Rectal smooth muscle tissue (tissue), 1 donor: ENCODE measurements at regions not wholly inside any gene's neighbourhood (a gene's known extent, or its start where the extent isn't known, plus 50 kb on each side); places are given as distances from the start of the nearest gene placed in this dataset.

Experiments used
- H3K27ac ChIP-seq: one replicate; pipeline ENCODE4 v1.7.0; 2013; ENCODE audit warnings: low read depth, low read length, inconsistent platforms
- H3K27me3 ChIP-seq: one replicate; pipeline ENCODE4 v1.7.0; 2013; ENCODE audit warnings: low read length; ENCODE audit not compliant: control insufficient read depth, insufficient read depth
- H3K36me3 ChIP-seq: one replicate; pipeline ENCODE4 v1.7.0; 2013; ENCODE audit warnings: low read length; ENCODE audit not compliant: control insufficient read depth, insufficient read depth
- H3K4me1 ChIP-seq: one replicate; pipeline ENCODE4 v1.7.0; 2013; ENCODE audit warnings: low read length; ENCODE audit not compliant: control insufficient read depth, insufficient read depth
- H3K4me3 ChIP-seq: one replicate; pipeline ENCODE4 v1.7.0; 2013; ENCODE audit warnings: low read length
- H3K9ac ChIP-seq: one replicate; pipeline ENCODE4 v1.7.0; 2013; ENCODE audit warnings: low read length

DNA sequence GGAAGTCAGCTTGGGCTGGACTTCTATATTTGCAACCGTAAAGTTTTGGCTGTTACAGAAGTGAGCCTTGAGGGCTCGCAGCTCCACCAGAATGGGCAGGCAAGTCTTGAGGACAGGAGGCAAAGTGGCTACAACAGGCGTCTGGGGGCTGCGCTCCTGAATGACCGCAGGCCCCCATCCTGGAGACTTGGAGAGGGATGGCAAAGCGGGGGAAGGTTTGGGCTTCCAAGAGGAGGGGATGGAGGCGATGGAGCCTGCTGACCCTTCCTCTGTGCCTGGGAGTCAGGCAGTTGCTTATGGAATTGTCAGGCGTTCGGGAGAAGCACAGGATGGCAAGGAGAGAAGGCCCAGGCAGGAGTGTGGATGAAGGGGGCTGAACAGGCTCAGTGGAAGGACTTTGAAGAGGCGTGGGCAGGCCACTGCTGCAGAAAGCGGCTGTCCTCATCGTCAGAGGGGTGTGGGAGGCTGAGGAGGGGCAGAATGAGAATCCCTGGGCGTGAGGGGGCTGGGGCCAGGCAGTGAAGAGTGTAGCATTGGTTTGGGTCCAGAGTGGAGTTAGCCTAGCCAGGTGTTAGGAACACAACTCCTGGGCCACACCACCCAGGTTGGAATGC lies 72.3 kb downstream of the INHBB start:
- H3K27ac ChIP-seq, result no peak overlapping the region
- H3K36me3 ChIP-seq, result no peaks in the 10 kb centered on the region
- H3K27me3 ChIP-seq, result no peaks in the 10 kb centered on the region
- H3K4me3 ChIP-seq, result no peak overlapping the region
- no peaks in the 10 kb centered on the region for H3K4me1 ChIP-seq
- H3K9ac ChIP-seq, result no peak overlapping the region

- Histone ChIP-seq H3K27ac (no peak overlapping the region), H3K9ac (no peak overlapping the region), H3K27me3 (no peaks in the 10 kb centered on the region), H3K4me3 (no peak overlapping the region), H3K4me1 (no peaks in the 10 kb centered on the region), H3K36me3 (no peaks in the 10 kb centered on the region)
Measured at GRCh38 chr2:120419073-120419472, 73.1 kb downstream of the INHBB start.

DNA sequence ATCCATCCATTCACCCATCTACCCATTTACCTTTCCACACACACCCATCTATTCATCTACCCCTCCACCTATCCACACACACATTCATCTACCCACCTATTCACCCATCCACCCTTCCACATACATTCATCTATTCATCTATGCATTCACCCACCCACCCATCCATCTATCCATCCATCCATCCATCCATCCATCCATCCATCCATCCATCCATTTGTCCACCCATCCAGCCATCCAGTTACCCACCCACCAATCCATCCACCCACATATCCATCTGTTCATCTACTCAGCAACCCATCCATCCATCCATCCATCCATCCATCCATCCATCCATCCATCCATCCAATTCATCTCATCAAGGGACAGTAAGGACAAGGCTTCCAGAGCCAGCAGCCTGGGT lies 74.0 kb downstream of the INHBB start:
- no peak overlapping the region for H3K27ac ChIP-seq
- no peak overlapping the region for H3K4me3 ChIP-seq

GRCh38 chr2:120421126-120421829 lies 75.3 kb downstream of the INHBB start:
- Histone ChIP-seq H3K4me1 (no peaks in the 10 kb centered on the region), H3K27ac (no peak overlapping the region), H3K27me3 (no peaks in the 10 kb centered on the region), H3K9ac (no peak overlapping the region), H3K4me3 (no peak overlapping the region), H3K36me3 (no peaks in the 10 kb centered on the region)

More for the DNA sequence above, 74.0 kb downstream of the INHBB start:
- no peaks in the 10 kb centered on the region for H3K4me1 ChIP-seq
- no peaks in the 10 kb centered on the region for H3K27me3 ChIP-seq
- H3K36me3 ChIP-seq, result no peaks in the 10 kb centered on the region
- H3K9ac ChIP-seq, result no peak overlapping the region

- no peak overlapping the region for H3K4me3 ChIP-seq
- no peak overlapping the region for H3K27ac ChIP-seq
- H3K27me3 ChIP-seq, result no peaks in the 10 kb centered on the region
- H3K36me3 ChIP-seq, result no peaks in the 10 kb centered on the region
- no peaks in the 10 kb centered on the region for H3K4me1 ChIP-seq
- no peak overlapping the region for H3K9ac ChIP-seq
Measured at GRCh38 chr2:120421830-120422175, 75.9 kb downstream of the INHBB start.

- H3K9ac ChIP-seq, result no peak overlapping the region
- H3K27ac ChIP-seq, result no peak overlapping the region
- H3K36me3 ChIP-seq, result no peaks in the 10 kb centered on the region
- H3K4me3 ChIP-seq, result no peak overlapping the region
- H3K27me3 ChIP-seq, result no peaks in the 10 kb centered on the region
- H3K4me1 ChIP-seq, result no peaks in the 10 kb centered on the region
Measured at GRCh38 chr2:120422465-120423160, 76.7 kb downstream of the INHBB start.

GRCh38 chr2:120423167-120423943 lies 77.4 kb downstream of the INHBB start:
- no peaks in the 10 kb centered on the region for H3K36me3 ChIP-seq
- no peak overlapping the region for H3K4me3 ChIP-seq
- H3K27ac ChIP-seq, result no peak overlapping the region
- H3K9ac ChIP-seq, result no peak overlapping the region
- no peaks in the 10 kb centered on the region for H3K27me3 ChIP-seq
- no peaks in the 10 kb centered on the region for H3K4me1 ChIP-seq

- no peak overlapping the region for H3K4me3 ChIP-seq
- no peak overlapping the region for H3K27ac ChIP-seq
- H3K4me1 ChIP-seq, result no peaks in the 10 kb centered on the region
- no peaks in the 10 kb centered on the region for H3K36me3 ChIP-seq
- H3K27me3 ChIP-seq, result no peaks in the 10 kb centered on the region
- H3K9ac ChIP-seq, result no peak overlapping the region
Measured at GRCh38 chr2:120424274-120424796, 78.4 kb downstream of the INHBB start.

DNA sequence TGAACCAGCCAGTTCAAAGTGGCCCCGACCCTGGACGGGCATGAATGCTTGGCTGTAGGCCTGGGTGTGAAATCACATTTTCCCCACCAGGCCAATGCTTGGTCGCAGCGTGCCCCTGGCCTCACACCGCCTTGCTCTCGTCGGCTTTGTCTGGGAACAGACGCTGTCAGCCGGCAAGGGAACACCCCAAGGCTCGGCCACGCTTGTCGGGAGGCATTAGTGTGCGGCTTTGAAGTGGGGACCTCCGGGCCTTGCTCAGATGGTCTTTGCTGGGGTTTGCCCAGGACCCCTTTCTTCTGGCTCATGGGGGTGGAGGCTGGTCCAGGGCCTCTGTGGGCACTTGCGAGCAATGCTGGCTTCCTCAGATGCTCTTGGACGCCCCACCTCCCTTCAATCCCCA lies 79.1 kb downstream of the INHBB start:
- Histone ChIP-seq H3K36me3 (no peaks in the 10 kb centered on the region), H3K9ac (no peak overlapping the region), H3K4me1 (no peaks in the 10 kb centered on the region), H3K27me3 (no peaks in the 10 kb centered on the region), H3K4me3 (no peak overlapping the region), H3K27ac (no peak overlapping the region)

- Histone ChIP-seq H3K4me3 (no peak overlapping the region), H3K27ac (no peak overlapping the region), H3K36me3 (no peaks in the 10 kb centered on the region), H3K9ac (no peak overlapping the region), H3K4me1 (no peaks in the 10 kb centered on the region), H3K27me3 (no peaks in the 10 kb centered on the region)
Measured at GRCh38 chr2:120428748-120429147, 82.8 kb downstream of the INHBB start.

DNA sequence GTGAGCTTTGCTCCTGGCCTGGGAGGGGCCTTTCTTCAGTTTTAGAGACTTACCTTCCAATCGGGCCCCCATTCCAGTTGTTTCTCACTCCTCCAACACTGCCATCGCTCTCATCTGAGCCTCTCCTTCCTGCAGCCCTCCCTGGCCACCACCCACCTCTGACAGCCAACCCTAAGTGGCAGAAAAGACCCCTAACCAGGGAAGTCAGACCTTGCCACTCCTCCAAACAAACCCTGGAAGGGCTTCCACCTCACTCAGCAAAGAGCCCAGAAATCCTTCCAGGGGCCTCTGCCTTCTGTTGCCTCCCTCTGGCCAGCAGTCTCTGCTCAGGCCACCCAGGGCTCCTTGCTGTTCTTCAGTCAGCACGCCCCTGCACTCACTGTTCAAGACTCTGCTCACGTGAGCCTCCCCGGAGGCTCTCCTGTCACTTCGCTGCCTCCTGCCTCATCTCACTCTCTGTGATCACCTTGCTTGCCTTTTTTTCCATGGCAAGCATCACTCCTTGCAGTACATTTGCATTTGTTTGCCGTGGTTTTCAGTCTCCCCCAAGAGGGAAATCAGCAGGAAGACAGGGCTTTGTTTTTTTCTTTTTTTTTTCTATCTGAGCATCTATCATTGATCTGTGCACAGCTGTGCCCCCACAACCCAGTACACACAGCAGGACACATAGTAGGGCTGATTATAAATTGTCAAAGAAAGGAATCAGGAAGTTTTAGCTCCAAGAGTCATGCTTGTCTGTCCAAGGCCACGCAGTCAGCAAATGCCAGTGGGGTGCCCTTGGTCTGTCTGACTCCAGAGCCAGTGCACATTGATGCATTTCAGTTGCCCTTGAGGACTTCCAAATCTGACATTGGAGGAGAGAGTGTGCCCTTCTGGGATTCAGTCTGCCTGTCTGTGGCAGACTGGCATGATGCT lies 83.9 kb downstream of the INHBB start:
- no peaks in the 10 kb centered on the region for H3K27me3 ChIP-seq
- H3K4me1 ChIP-seq, result no peaks in the 10 kb centered on the region
- H3K27ac ChIP-seq, result no peak overlapping the region
- H3K36me3 ChIP-seq, result no peaks in the 10 kb centered on the region
- H3K9ac ChIP-seq, result no peak overlapping the region
- no peak overlapping the region for H3K4me3 ChIP-seq
